ENCODE measurements at regions not wholly inside any gene's neighbourhood (a gene's known extent, or its start where the extent isn't known, plus 50 kb on each side); places are given as distances from the start of the nearest gene placed in this dataset.

GRCh38 chr6:103002282-103002681 lies 1608.8 kb downstream of the GRIK2 start:
- TF ChIP-seq MAX (IDR thresholded peaks at IDR 0.05) (no peak), EP300 (IDR thresholded peaks at IDR 0.05; ENCODE audit: borderline replicate concordance) (no peak), CEBPB (IDR thresholded peaks at IDR 0.05) (no peak), ZBTB7A (IDR thresholded peaks at IDR 0.05; ENCODE audit: low read depth) (no peak), NFIC (IDR thresholded peaks at IDR 0.05) (no peak), CREB1 (IDR thresholded peaks at IDR 0.05; ENCODE audit: low read depth) (no peak), TEAD4 (IDR thresholded peaks at IDR 0.05) (no peak), USF1 (IDR thresholded peaks at IDR 0.05) (no peak), YY1 (IDR thresholded peaks at IDR 0.05; ENCODE audit: low read depth) (no peak), EGR1 (IDR thresholded peaks at IDR 0.05) (no peak), TCF12 (IDR thresholded peaks at IDR 0.05; ENCODE audit: low read depth) (no peak), REST (IDR thresholded peaks at IDR 0.05; ENCODE audit: low read depth) (no peak)

- TF ChIP-seq TEAD4 (IDR thresholded peaks at IDR 0.05) (no peak), EP300 (IDR thresholded peaks at IDR 0.05; ENCODE audit: borderline replicate concordance) (no peak), TCF12 (IDR thresholded peaks at IDR 0.05; ENCODE audit: low read depth) (no peak), NFIC (IDR thresholded peaks at IDR 0.05) (no peak)
Observed at GRCh38 chr6:103001724-103002123, 1608.2 kb downstream of the GRIK2 start.

- TF ChIP-seq USF1 (IDR thresholded peaks at IDR 0.05) (no peak), FOXM1 (IDR thresholded peaks at IDR 0.05; ENCODE audit: borderline replicate concordance, low read depth) (no peak), EP300 (IDR thresholded peaks at IDR 0.05; ENCODE audit: borderline replicate concordance) (no peak), EGR1 (IDR thresholded peaks at IDR 0.05) (no peak), ZBTB7A (IDR thresholded peaks at IDR 0.05; ENCODE audit: low read depth) (no peak), TCF12 (IDR thresholded peaks at IDR 0.05; ENCODE audit: low read depth) (no peak), MAX (IDR thresholded peaks at IDR 0.05) (no peak), CREB1 (IDR thresholded peaks at IDR 0.05; ENCODE audit: low read depth) (no peak), YY1 (IDR thresholded peaks at IDR 0.05; ENCODE audit: low read depth) (no peak), RAD21 (IDR thresholded peaks at IDR 0.05; ENCODE audit: low read depth) (no peak), NFIC (IDR thresholded peaks at IDR 0.05) (no peak), TAF1 (IDR thresholded peaks at IDR 0.05; ENCODE audit: low read depth) (no peak), TEAD4 (IDR thresholded peaks at IDR 0.05) (no peak), REST (IDR thresholded peaks at IDR 0.05; ENCODE audit: low read depth) (no peak), CEBPB (IDR thresholded peaks at IDR 0.05) (no peak)
Observed at GRCh38 chr6:103000688-103001087, 1607.2 kb downstream of the GRIK2 start.

GRCh38 chr6:102995491-102995890 lies 1602.0 kb downstream of the GRIK2 start:
- TF ChIP-seq NFIC (IDR thresholded peaks at IDR 0.05) = no peak
- no peak for TF ChIP-seq REST (IDR thresholded peaks at IDR 0.05; ENCODE audit: low read depth)
- no peak for TF ChIP-seq TEAD4 (IDR thresholded peaks at IDR 0.05)
- no peak for TF ChIP-seq EGR1 (IDR thresholded peaks at IDR 0.05)
- TF ChIP-seq TCF12 (IDR thresholded peaks at IDR 0.05; ENCODE audit: low read depth) = no peak
- TF ChIP-seq CREB1 (IDR thresholded peaks at IDR 0.05; ENCODE audit: low read depth) = no peak

GRCh38 chr6:102994866-102995265 lies 1601.4 kb downstream of the GRIK2 start:
- TF ChIP-seq FOXM1 (IDR thresholded peaks at IDR 0.05; ENCODE audit: borderline replicate concordance, low read depth) (no peak), TEAD4 (IDR thresholded peaks at IDR 0.05) (no peak), MAX (IDR thresholded peaks at IDR 0.05) (no peak), YY1 (IDR thresholded peaks at IDR 0.05; ENCODE audit: low read depth) (no peak), TCF12 (IDR thresholded peaks at IDR 0.05; ENCODE audit: low read depth) (no peak), USF1 (IDR thresholded peaks at IDR 0.05) (no peak), NFIC (IDR thresholded peaks at IDR 0.05) (no peak), EGR1 (IDR thresholded peaks at IDR 0.05) (no peak), REST (IDR thresholded peaks at IDR 0.05; ENCODE audit: low read depth) (no peak), ZBTB7A (IDR thresholded peaks at IDR 0.05; ENCODE audit: low read depth) (no peak), EP300 (IDR thresholded peaks at IDR 0.05; ENCODE audit: borderline replicate concordance) (no peak), CEBPB (IDR thresholded peaks at IDR 0.05) (no peak), TAF1 (IDR thresholded peaks at IDR 0.05; ENCODE audit: low read depth) (no peak), CREB1 (IDR thresholded peaks at IDR 0.05; ENCODE audit: low read depth) (no peak), RAD21 (IDR thresholded peaks at IDR 0.05; ENCODE audit: low read depth) (no peak)

Measured in Ishikawa (cell line).